ENCODE measurements at regions not wholly inside any gene's neighbourhood (a gene's known extent, or its start where the extent isn't known, plus 50 kb on each side); places are given as distances from the start of the nearest gene placed in this dataset.

- no peaks in the 10 kb centered on the region for H4K20me1 ChIP-seq (replicated peaks; ENCODE audit: control insufficient read depth, extremely low read depth, insufficient read depth, low read length)
- TF ChIP-seq CTCF (IDR thresholded peaks at IDR 0.05; ENCODE audit: extremely low read depth in 1 of 2, insufficient read depth in 1 of 2, low read depth in 1 of 2, low read length in 2 of 2) (no peak), MYC (IDR thresholded peaks at IDR 0.05; ENCODE audit: low read depth, low read length) (no peak), POLR2A (IDR thresholded peaks at IDR 0.05; ENCODE audit: low read depth, low read length) (no peak), GATA2 (IDR thresholded peaks at IDR 0.05; ENCODE audit: insufficient read depth, insufficient read length, low read depth, low read length) (no peak), EZH2 (IDR thresholded peaks at IDR 0.05; ENCODE audit: borderline replicate concordance, low read depth, low read length, severe bottlenecking) (no peak)
- H2AFZ ChIP-seq (ENCODE audit: low read depth, low read length), result no peak overlapping the region
- H3K9me3 ChIP-seq (replicated peaks; ENCODE audit: control insufficient read depth, insufficient read depth, low read length), result no peaks in the 10 kb centered on the region
- ChIA-PET POLR2A (no interaction called here), CTCF (no interaction called here)
- no peak overlapping the region for H3K4me2 ChIP-seq (ENCODE audit: insufficient read depth, low read length)
- H3K9ac ChIP-seq (replicated peaks; ENCODE audit: extremely low read depth, insufficient read depth, low read length), result no peak overlapping the region
- no peaks in the 10 kb centered on the region for H3K9me1 ChIP-seq (replicated peaks; ENCODE audit: control insufficient read depth, extremely low read depth, insufficient read depth, low read length)
- BruUV-seq (replicated peaks), result no TSS peak
- no peaks in the 10 kb centered on the region for H3K79me2 ChIP-seq (ENCODE audit: control insufficient read depth, insufficient read depth, low read length)
- dilution Hi-C loops (cut with MboI; ENCODE audit: extremely low pct_ligation_motif_present, low sequenced_read_pairs), result no loop called here
- no peak for FAIRE-seq
- no peaks in the 10 kb centered on the region for H3K36me3 ChIP-seq (ENCODE audit: control insufficient read depth in 2 of 2, extremely low read depth in 1 of 2, insufficient read depth in 2 of 2, low read length in 2 of 2)
- no peak for DNase-seq (ENCODE audit: low read depth, low spot score)
- H3K27ac ChIP-seq (ENCODE audit: insufficient read depth, low read depth, low read length), result no peak overlapping the region
- intact Hi-C loops (cut with micrococcal nuclease), result no loop called here
- H3K27me3 ChIP-seq (ENCODE audit: control insufficient read depth in 2 of 2, insufficient read depth in 2 of 2, low read length in 2 of 2), result peaks cover 0 to 2% of the 10 kb centered on the region in 2 experiments
- no peaks in the 10 kb centered on the region for H3K4me1 ChIP-seq (ENCODE audit: control insufficient read depth, extremely low read depth, insufficient read depth, low read length)
- H3K4me3 ChIP-seq (replicated peaks in 1 of 3; ENCODE audit: insufficient read depth in 1 of 3, low read depth in 1 of 3, low read length in 3 of 3), result no peak overlapping the region
These were observed 122.0 kb downstream of the COPS8 start for GRCh38 chr2:237207646-237208045.

GRCh38 chr2:237208373-237209260 lies 122.9 kb downstream of the COPS8 start:
- H3K4me2 ChIP-seq (ENCODE audit: insufficient read depth, low read length), result no peak overlapping the region
- H3K9me1 ChIP-seq (replicated peaks; ENCODE audit: control insufficient read depth, extremely low read depth, insufficient read depth, low read length), result no peaks in the 10 kb centered on the region
- intact Hi-C loops (cut with micrococcal nuclease), result no loop called here
- no peak overlapping the region for H3K27ac ChIP-seq (ENCODE audit: insufficient read depth, low read depth, low read length)
- H4K20me1 ChIP-seq (replicated peaks; ENCODE audit: control insufficient read depth, extremely low read depth, insufficient read depth, low read length), result no peaks in the 10 kb centered on the region
- H3K9ac ChIP-seq (replicated peaks; ENCODE audit: extremely low read depth, insufficient read depth, low read length), result no peak overlapping the region
- no peak for FAIRE-seq
- no peaks in the 10 kb centered on the region for H3K79me2 ChIP-seq (ENCODE audit: control insufficient read depth, insufficient read depth, low read length)
- ChIA-PET POLR2A (no interaction called here), CTCF (no interaction called here)
- H2AFZ ChIP-seq (ENCODE audit: low read depth, low read length), result no peak overlapping the region
- H3K4me3 ChIP-seq (replicated peaks in 1 of 3; ENCODE audit: insufficient read depth in 1 of 3, low read depth in 1 of 3, low read length in 3 of 3), result no peak overlapping the region
- H3K9me3 ChIP-seq (replicated peaks; ENCODE audit: control insufficient read depth, insufficient read depth, low read length), result no peaks in the 10 kb centered on the region
- dilution Hi-C loops (cut with MboI; ENCODE audit: extremely low pct_ligation_motif_present, low sequenced_read_pairs), result no loop called here
- BruUV-seq (replicated peaks), result no TSS peak
- peaks cover 0 to 2% of the 10 kb centered on the region in 2 experiments for H3K27me3 ChIP-seq (ENCODE audit: control insufficient read depth in 2 of 2, insufficient read depth in 2 of 2, low read length in 2 of 2)
- TF ChIP-seq CTCF (IDR thresholded peaks at IDR 0.05; ENCODE audit: extremely low read depth in 1 of 2, insufficient read depth in 1 of 2, low read depth in 1 of 2, low read length in 2 of 2) (no peak), MAX (IDR thresholded peaks at IDR 0.05; ENCODE audit: insufficient read depth, insufficient read length) (no peak), JUN (IDR thresholded peaks at IDR 0.05; ENCODE audit: borderline replicate concordance, insufficient read depth, insufficient read length, low read depth) (no peak), GATA2 (IDR thresholded peaks at IDR 0.05; ENCODE audit: insufficient read depth, insufficient read length, low read depth, low read length) (no peak), MYC (IDR thresholded peaks at IDR 0.05; ENCODE audit: low read depth, low read length) (no peak), EZH2 (IDR thresholded peaks at IDR 0.05; ENCODE audit: borderline replicate concordance, low read depth, low read length, severe bottlenecking) (no peak), POLR2AphosphoS5 (IDR thresholded peaks at IDR 0.05; ENCODE audit: insufficient read depth, low read depth, low read length) (no peak), POLR2A (IDR thresholded peaks at IDR 0.05; ENCODE audit: low read depth, low read length) (no peak), FOS (IDR thresholded peaks at IDR 0.05; ENCODE audit: borderline replicate concordance, insufficient read depth, low read length) (no peak)
- no peaks in the 10 kb centered on the region for H3K36me3 ChIP-seq (ENCODE audit: control insufficient read depth in 2 of 2, extremely low read depth in 1 of 2, insufficient read depth in 2 of 2, low read length in 2 of 2)
- no peak for DNase-seq (ENCODE audit: low read depth, low spot score)
- H3K4me1 ChIP-seq (ENCODE audit: control insufficient read depth, extremely low read depth, insufficient read depth, low read length), result no peaks in the 10 kb centered on the region
